Islet of Langerhans (tissue), 1 donor: ENCODE measurements at regions not wholly inside any gene's neighbourhood (a gene's known extent, or its start where the extent isn't known, plus 50 kb on each side); places are given as distances from the start of the nearest gene placed in this dataset.
"Not testable (repeated sequence)": the region's sequence is repeated elsewhere in the genome, so short reads cannot be mapped to it uniquely, and the experiment has no call there.

Source experiments
- FAIRE-seq: peaks from one replicate; lab custom pipeline; 2011; peaks lifted over from hg19 to GRCh38; lab: Jason Lieb, UNC

GRCh38 chr2:188645986-188646385, 328.2 kb upstream of the COL3A1 start:
- no peak for FAIRE-seq

GRCh38 chr2:188647430-188648070, 326.6 kb upstream of the COL3A1 start:
- FAIRE-seq, result no peak

DNA sequence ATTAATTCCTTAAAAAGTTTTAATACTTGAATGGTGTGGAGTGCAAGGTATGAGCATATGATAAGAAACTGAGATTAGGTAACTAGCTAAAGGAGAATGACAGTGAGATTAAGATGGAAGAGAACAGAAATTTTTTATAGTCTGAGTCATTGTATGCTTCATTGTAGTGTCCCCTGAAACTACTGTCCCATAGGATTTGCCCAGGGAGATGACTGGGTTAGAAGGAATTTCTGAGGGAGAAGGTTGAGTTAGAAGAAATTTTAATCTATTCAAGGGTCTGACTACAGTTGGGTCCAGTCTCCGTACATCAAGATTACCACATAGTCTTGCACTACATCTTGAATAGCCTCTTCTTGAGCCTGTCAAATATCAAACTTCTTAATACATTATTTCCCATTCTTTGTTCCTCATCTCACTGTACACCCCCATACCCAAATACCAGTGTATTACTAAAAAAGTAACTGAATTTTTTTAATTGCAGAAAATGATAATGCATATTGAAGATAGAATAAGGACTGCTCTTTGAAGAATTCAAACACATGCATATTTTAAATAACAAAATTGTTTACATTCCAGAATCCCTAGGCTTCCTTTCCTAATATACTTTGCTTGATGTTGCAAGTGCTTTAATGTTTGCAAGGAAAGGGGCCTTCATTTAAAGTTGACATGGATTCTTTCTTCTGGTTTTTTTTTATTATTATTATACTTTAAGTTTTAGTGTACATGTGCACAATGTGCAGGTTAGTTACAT, 314.3 kb upstream of the COL3A1 start:
- FAIRE-seq, result no peak

- no peak for FAIRE-seq
These were observed 310.9 kb upstream of the COL3A1 start for GRCh38 chr2:188663301-188663700.

GRCh38 chr2:188664416-188664815, 309.8 kb upstream of the COL3A1 start:
- FAIRE-seq, result no peak

DNA sequence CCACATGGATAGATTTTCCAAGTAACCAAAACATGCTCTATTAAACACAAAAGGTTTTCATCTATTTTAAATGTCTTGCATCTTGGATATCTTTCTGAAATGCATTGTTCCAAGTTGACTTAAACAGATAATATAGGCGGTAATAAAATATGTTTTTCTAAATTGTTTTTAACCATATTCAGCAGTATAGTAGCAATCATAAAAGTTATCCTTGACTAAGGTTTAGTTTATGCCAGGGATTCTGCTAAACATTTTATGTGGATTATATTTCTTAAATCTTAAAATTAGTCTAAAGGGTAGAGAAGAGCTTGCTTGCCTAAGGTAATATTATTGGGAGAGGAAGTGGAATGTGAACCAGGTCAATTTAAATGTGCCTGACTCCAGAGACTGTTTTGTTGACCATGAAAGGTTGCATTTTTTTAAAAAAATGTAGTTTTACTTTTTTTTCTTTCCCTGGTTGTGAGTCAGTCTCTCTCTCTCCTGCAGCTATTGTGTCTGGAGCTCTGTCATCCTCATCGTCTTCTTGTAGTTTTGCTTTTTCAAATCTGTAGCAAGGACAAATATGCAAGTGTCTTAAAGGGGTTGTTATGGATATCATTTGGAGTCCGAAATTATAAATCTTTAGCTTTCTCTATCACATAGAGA, 309.1 kb upstream of the COL3A1 start:
- FAIRE-seq, result no peak

- no peak for FAIRE-seq
These were observed 308.4 kb upstream of the COL3A1 start for GRCh38 chr2:188665727-188666304.

DNA sequence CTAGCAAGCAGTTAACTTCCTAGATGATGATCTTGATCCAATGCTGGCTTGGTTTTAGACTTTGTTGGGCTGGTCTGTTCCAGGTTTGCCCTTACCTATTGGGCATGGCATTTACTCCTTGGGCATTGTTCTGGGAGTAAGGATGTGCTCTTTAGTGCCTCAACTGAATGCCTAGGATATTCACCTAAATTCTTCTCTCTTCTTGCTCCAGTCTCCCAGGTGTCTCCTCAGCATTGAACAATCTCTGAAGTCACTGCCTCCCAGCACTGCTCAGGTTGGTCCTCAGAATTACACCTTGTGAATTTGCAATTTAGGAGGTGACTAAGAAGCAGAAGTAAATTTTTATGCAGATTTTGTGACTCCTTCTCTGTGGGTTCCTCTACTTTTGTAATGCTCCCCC, 307.7 kb upstream of the COL3A1 start:
- no peak for FAIRE-seq

DNA sequence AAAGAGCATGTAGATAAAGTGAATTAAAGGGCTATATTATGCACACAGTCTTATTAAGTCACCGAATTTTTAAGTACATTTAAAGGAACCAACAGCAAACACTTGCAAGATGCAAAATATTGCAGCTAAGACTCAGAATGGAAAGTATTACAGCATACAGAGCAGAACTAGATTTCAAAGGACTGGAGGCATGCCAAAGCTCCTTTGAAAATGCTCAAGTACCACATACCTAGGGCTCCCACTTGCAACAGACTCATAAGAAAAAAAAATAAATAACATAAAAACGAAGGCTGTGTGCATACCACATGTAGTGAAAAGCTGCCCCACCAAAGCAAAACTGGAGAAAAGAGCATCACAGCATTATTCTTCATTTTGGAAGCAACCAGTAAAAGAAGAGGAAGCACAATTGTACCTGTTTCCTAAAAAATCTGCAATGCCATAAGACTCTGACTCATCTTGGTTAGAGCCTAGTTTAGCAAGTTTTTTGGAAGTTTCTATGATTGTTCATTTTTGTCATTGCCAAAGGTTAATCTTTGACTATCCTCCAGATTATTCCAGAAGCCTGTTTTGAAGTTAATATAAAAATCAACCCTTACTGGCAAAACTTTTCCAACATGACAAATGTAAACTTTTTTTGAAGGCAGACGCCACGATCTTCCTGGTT, 306.0 kb upstream of the COL3A1 start:
- no peak for FAIRE-seq

GRCh38 chr2:188675391-188676009, 298.7 kb upstream of the COL3A1 start:
- no peak for FAIRE-seq

DNA sequence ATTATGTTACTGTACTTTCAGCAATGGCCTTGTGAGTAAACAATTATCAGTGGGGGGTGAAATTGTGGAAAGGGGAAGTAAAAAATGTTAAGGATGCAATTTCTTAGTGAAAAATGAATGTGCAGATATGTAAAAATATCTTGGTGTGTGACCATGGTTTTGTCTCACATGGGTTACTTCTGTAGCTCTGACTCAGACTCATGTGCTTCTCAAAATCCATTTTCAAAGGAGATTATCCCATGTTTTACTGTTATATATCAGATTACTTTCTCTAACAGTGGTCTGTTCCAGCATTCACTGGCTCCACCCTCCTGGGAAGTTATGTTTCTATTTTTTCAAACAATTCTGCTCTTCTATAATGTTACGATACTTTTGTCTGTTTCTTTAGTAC, 298.2 kb upstream of the COL3A1 start:
- FAIRE-seq, result no peak

GRCh38 chr2:188677142-188677541, 297.0 kb upstream of the COL3A1 start:
- no peak for FAIRE-seq

- peak; percentile 43 for FAIRE-seq
These were observed 295.3 kb upstream of the COL3A1 start for GRCh38 chr2:188678882-188679281.

DNA sequence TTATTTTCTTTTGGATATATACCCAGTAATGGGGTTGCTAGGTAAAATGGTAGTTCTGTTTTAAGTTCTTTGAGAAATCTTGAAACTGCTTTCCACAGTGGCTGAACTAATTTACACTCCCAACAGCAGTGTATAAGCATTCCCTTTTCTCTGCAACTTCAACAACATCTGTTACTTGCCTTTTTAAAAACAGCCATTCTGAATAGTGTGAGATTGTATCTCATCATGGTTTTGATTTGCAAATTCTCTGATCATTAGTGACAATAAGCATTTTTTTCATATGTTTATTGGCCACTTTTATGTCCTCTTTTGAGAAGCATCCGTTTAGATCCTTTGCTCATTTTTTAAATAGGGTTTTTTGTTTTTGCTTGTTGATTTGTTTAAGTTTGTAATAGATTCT, 291.3 kb upstream of the COL3A1 start:
- no peak for FAIRE-seq

DNA sequence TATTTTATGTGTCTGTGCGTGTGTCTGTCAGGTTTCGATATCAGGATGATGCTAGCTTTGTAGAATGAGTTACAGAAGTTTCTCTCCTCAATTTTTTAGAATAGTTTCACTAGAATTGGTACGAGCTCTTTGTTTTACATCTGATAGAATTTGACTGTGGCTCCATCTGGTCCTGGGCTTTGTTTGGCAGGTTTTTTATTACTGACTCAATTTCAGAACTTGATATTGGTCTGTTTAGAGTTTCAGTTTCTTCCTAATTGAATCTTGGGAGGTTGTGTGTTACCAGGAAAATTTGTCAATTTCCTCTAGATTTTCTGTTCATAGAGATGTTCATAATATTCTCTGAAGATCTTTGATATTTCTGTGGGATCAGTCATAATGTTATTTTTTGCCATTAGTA, 289.4 kb upstream of the COL3A1 start:
- FAIRE-seq, result no peak

GRCh38 chr2:188693111-188693510, 281.1 kb upstream of the COL3A1 start:
- no peak for FAIRE-seq

DNA sequence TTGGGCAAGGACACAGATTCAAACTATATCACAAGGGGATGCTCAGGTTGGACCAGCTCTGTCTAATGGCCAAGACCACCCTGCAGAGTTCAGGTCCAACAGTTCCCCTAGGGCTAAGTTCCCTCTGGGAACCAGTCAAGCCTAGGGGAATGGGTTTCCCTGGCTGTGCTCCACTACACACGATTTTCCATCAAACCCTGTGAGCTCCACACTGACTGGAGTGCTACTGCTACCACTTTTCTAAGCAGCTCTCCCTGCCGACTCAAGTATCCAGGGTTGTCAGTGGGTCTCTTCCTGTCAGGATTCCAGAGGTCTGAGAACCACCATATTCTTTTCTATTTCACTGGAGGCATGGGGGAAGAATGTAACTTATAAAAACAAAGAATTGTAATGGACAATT, 280.4 kb upstream of the COL3A1 start:
- FAIRE-seq, result no peak

DNA sequence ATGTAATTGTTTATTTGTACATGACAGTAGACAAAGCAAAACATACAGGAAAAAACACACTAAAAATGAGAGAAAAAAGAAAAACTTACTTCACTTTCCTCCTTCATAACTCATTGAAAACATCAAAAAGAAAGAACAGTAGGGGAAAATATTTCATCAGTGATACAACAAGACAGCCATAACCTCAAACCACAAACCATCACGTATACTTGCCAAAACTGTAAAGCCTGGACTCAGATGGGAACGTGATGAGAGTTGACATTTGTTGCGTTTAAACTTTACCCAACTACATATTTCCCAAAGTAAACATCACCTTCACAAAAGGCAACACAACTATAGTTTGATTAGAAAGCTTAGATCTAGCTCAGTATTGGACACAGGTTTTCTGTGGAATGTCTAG, 278.2 kb upstream of the COL3A1 start:
- no peak for FAIRE-seq

DNA sequence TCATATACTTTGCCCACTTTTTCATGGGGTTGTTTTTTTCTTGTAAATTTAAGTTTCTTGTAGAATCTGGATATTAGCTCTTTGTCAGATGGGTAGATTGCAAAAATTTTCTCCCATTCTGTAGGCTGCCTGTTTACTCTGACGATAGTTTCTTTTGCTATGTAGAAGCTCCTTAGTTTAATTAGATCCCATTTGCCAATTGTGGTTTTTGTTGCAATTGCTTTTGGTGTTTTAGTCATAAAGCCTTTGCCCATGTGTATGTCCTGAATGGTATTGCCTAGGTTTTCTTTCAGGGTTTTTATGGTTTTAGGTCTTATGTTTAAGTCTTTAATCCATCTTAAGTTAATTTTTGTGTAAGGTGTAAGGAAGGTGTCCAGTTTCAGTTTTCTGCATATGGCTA, 276.0 kb upstream of the COL3A1 start:
- not testable (repeated sequence) for FAIRE-seq

DNA sequence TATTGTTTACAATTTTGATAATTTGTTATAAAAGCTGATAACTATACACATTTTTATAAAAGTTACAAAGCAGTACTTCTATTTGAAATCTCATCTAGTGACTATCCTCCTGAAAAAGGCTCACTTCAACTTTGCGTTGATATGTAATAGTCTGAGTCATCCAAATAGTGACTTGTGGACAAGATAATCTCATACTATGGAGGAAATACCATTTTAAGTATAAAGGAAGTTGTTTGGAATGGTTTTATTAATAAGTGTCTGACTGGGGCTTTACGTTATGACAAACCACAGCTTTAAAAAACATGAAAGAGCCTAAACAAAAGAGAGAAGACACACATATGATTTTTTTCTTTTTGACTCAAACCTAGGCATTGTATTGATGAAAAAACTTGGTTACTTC, 272.3 kb upstream of the COL3A1 start:
- FAIRE-seq, result no peak

- no peak for FAIRE-seq
These were observed 269.0 kb upstream of the COL3A1 start for GRCh38 chr2:188705191-188705590.

- peak; percentile 13 for FAIRE-seq
These were observed 260.2 kb upstream of the COL3A1 start for GRCh38 chr2:188713961-188714360.
